SH-SY5Y (cell line): ENCODE measurements at regions not wholly inside any gene's neighbourhood (a gene's known extent, or its start where the extent isn't known, plus 50 kb on each side); places are given as distances from the start of the nearest gene placed in this dataset.

Experiments
- GATA2 ChIP-seq: IDR thresholded peaks from 2 replicates; pipeline ENCODE4 v1.6.1; 2011; ENCODE audit warnings: mild to moderate bottlenecking, low read depth, low read length
- GATA3 ChIP-seq: IDR thresholded peaks from 2 replicates; pipeline ENCODE4 v1.6.1; 2011; ENCODE audit warnings: low read depth, mild to moderate bottlenecking, low read length, moderate library complexity

DNA sequence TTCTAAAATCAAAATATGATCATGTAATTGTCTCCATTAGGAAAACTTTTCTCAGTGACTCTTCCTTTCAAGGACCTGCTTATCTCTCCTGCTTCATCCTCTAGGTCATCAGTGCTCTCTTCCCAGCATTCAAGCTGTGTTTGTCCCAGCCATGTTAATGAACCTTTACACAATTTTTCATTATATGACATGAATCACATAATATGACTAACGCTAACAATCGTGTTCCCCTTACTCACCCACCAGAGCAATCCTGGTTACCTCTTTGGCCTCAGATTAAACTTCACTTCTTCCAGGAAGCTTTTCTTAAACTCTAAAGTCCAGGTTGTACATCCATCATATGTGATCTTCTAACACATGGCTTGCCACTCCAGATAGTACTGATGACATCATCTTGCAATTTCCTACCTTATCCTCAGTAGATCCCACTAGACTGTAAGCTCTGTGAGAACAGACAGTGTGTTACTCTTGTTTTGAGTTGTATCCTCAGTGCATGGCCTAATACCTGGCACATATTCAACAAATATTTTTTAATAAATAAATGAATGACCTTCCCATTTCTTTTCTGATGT, 882.9 kb upstream of the ZEB2 start:
- TF ChIP-seq GATA2 (no peak), GATA3 (no peak)
